NCI-H2227 (cell line): ENCODE measurements at regions not wholly inside any gene's neighbourhood (a gene's known extent, or its start where the extent isn't known, plus 50 kb on each side); places are given as distances from the start of the nearest gene placed in this dataset.

Source experiments
- DNase-seq: peaks from one replicate; lab custom pipeline; 2025; ENCODE audit not compliant: unreplicated experiment; lab: John Stamatoyannopoulos, UW

DNA sequence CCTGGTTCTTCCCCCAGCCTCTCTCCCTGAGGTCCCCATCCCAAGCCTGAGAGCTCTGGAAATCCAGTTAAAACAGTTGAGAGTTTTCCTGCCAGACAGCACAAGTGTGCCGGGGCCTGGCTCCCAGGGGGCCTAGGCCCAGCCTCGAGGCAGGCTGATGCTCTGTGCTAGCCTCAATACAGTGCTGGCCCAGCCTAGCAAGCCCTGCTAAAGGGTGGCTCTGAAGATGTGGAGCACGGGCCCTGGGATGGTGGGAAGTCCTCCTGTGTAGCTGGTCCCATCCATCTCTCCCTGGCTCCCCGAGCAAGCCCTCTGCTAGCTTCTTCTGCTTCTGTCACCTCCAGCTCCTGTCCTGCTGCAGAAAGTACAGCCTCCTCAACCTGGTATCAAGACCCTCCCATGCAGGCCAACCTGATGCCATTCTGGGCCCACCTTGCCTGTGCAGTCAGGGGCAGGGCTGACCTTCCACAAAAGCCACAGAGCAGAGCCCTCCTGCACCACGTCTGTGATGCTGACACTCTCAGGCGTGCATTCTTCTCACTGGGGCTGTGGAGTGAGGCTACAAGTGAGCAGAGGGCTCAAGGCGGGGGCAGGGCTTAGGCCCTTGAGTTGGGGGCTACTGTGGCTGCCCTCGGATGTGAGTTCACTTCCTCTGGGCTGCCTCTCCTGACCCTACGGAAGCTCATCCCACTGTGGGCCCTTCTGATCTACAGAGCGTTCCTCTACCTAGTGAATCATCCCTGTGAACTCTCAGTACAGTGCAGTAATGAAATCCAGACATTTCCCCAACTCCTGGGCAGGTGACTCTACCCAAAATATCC is 60.1 kb upstream of the LAPTM4A start:
- DNase-seq, result no peak

DNA sequence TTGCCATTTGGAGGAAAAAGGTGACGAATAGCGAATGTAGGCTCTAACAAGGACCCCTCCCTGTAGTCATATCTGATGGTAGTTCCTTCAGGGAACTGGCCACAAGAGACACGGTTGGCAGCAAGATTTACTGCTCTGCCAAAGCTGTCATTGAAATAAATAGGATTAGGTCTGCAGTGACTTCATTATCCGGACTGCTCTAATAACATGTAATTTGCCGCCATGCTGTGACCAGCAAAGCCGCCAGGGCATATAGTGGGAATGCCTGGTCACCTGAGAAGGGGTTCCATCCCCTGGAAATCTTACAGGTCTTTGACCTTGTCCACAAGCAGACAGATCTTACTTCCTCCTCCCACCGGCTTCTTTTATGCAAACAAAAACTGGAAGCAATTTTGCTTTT is 59.4 kb upstream of the LAPTM4A start:
- peak; percentile 69 for DNase-seq

- no peak for DNase-seq
Measured at GRCh38 chr2:20110383-20110782, 59.0 kb upstream of the LAPTM4A start.

- no peak for DNase-seq
Measured at GRCh38 chr2:20108655-20109396, 57.4 kb upstream of the LAPTM4A start.

- DNase-seq, result no peak
Measured at GRCh38 chr2:20107776-20108175, 56.3 kb upstream of the LAPTM4A start.

GRCh38 chr2:20107352-20107751 is 55.9 kb upstream of the LAPTM4A start:
- no peak for DNase-seq

DNA sequence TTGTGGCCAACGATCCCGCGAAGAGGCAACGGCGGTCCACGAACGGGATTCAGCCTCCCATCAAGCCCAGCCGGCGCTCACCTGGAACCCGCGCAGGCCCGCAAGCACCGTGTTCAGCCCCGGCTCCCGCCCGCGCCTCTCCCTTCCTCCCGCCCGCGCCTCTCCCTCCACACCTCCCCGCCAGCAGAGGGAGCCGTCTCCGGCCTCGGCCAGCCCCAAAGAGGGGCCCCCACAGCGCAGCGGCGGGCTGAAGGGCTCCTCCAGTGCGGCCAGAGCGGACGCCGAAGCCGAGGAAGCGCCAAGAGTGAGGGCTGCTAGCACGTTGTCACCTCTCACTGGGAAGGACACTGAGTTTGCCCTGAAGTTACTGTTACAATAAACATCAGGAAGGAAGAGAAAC is 55.3 kb upstream of the LAPTM4A start:
- DNase-seq, result peak; percentile 76

DNA sequence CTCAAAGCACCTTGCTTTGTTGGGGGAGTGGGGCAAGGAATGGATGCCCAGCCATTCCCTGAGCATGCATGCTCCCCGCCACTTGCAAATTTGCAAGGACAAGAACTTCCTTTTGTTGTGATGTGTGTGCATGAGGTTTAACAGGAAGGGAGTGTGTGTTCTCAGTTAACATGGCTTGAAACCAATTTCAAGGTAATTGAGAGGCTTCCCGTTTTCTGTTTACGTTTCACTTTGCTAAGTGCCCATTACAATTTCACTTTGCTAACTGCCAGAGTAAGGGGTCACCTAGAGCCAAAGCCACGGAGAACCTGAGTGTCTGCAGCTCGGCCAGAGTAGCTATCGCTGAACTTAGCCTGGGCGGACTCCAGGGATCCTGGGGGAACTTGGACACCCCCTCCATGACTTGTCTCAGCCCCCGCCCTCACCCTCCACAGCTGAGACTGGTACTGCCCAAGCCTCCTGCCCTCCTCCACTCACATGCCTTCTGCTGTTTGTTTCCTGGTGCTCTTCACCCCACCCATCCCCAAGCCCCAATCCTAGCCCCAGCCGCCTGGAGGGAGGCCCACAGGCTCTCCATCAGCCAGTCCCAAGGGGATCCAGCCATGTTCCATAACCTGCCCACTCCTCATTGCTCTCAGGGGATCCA is 53.6 kb upstream of the LAPTM4A start:
- no peak for DNase-seq

GRCh38 chr2:20103530-20103929 is 52.1 kb upstream of the LAPTM4A start:
- DNase-seq, result no peak
